ENCODE measurements at regions not wholly inside any gene's neighbourhood (a gene's known extent, or its start where the extent isn't known, plus 50 kb on each side); places are given as distances from the start of the nearest gene placed in this dataset.
"Not testable (repeated sequence)": the region's sequence is repeated elsewhere in the genome, so short reads cannot be mapped to it uniquely, and the experiment has no call there.

- TF ChIP-seq EP300 (IDR thresholded peaks at IDR 0.05; ENCODE audit: borderline replicate concordance in 1 of 2, control insufficient read depth in 1 of 2, low read depth in 2 of 2, low read length in 2 of 2); EED (IDR thresholded peaks at IDR 0.05; ENCODE audit: low read depth); RAD21 (IDR thresholded peaks at IDR 0.05; ENCODE audit: insufficient read depth, low read depth, low read length); POLR2AphosphoS2 (IDR thresholded peaks at IDR 0.05; ENCODE audit: low read depth, low read length); ZNF24 (IDR thresholded peaks at IDR 0.05); FOXK2 (IDR thresholded peaks at IDR 0.05); KDM1A (IDR thresholded peaks at IDR 0.05; ENCODE audit: borderline replicate concordance): not testable (repeated sequence)
Measured at GRCh38 chrX:121381915-121382314, 334.5 kb downstream of the GLUD2 start.

All from GM12878 (cell line).